ENCODE measurements at regions not wholly inside any gene's neighbourhood (a gene's known extent, or its start where the extent isn't known, plus 50 kb on each side); places are given as distances from the start of the nearest gene placed in this dataset.

GRCh38 chr4:52202251-52202779 is 151.2 kb downstream of the SPATA18 start:
- H3K27ac ChIP-seq: no peak overlapping the region
- no peaks in the 10 kb centered on the region for H3F3A ChIP-seq (ENCODE audit: insufficient read depth, low read depth)
- ChIA-PET CTCF (no interaction called here), POLR2A (ENCODE audit: unreplicated experiment) (no interaction called here)
- H3K9me3 ChIP-seq (ENCODE audit: insufficient read depth, low read depth): no peaks in the 10 kb centered on the region
- no peak overlapping the region for H3K4me2 ChIP-seq
- DNase-seq: no peak
- no TSS peak for BruUV-seq (replicated peaks)
- intact Hi-C loops (cut with micrococcal nuclease; ENCODE audit: unreplicated experiment): no loop called here
- no peaks in the 10 kb centered on the region for H4K20me1 ChIP-seq (ENCODE audit: insufficient read depth)
- H3K9me2 ChIP-seq (ENCODE audit: insufficient read depth): no peaks in the 10 kb centered on the region
- H3K4me3 ChIP-seq: no peak overlapping the region
- H3K27me3 ChIP-seq (ENCODE audit: insufficient read depth, low read depth): no peaks in the 10 kb centered on the region
- H2AFZ ChIP-seq: no peak overlapping the region
- no peaks in the 10 kb centered on the region for H3K36me3 ChIP-seq (ENCODE audit: low read depth)
- TF ChIP-seq EZH2 (IDR thresholded peaks at IDR 0.05; ENCODE audit: low read depth): no peak
- no peak for TF ChIP-seq CTCF (conservative IDR thresholded peaks at IDR 0.05)
- no peaks in the 10 kb centered on the region for H3K79me2 ChIP-seq (ENCODE audit: low read depth)
- no peaks in the 10 kb centered on the region for H3K4me1 ChIP-seq (replicated peaks; ENCODE audit: insufficient read depth)

DNA sequence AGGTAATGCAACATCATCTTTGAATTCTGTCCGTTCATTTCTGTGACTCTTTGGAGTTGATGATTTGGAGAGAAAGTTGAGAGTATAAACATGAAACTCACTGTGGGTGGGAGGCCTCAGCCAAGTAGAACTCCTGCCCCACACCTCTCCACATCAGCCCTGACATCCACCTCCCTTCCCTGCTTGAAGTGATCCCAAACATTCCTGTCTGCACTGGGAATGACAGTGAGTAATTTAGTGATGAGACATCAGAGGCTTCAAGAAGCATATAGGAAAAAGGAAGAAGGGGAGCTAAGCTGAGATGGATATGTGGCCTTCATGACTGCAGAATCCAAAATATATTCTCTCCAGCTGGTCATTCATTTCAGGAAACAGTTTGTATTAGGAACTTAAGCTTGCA is 151.8 kb downstream of the SPATA18 start:
- Histone ChIP-seq H3K36me3 (ENCODE audit: low read depth) (no peaks in the 10 kb centered on the region), H3K4me1 (replicated peaks; ENCODE audit: insufficient read depth) (no peaks in the 10 kb centered on the region), H3K27ac (no peak overlapping the region), H4K20me1 (ENCODE audit: insufficient read depth) (no peaks in the 10 kb centered on the region), H3F3A (ENCODE audit: insufficient read depth, low read depth) (no peaks in the 10 kb centered on the region), H3K4me3 (no peak overlapping the region), H3K4me2 (no peak overlapping the region), H3K9me2 (ENCODE audit: insufficient read depth) (no peaks in the 10 kb centered on the region), H3K27me3 (ENCODE audit: insufficient read depth, low read depth) (no peaks in the 10 kb centered on the region), H3K79me2 (ENCODE audit: low read depth) (no peaks in the 10 kb centered on the region), H3K9me3 (ENCODE audit: insufficient read depth, low read depth) (no peaks in the 10 kb centered on the region), H2AFZ (no peak overlapping the region)
- no peak for DNase-seq
- POLR2A ChIA-PET (ENCODE audit: unreplicated experiment): no interaction called here
- intact Hi-C loops (cut with micrococcal nuclease; ENCODE audit: unreplicated experiment): no loop called here
- no peak for TF ChIP-seq CTCF (conservative IDR thresholded peaks at IDR 0.05)
- no peak for TF ChIP-seq EZH2 (IDR thresholded peaks at IDR 0.05; ENCODE audit: low read depth)
- CTCF ChIA-PET: no interaction called here
- BruUV-seq (replicated peaks): no TSS peak

GRCh38 chr4:52203351-52203750 is 152.2 kb downstream of the SPATA18 start:
- Histone ChIP-seq H3K36me3 (ENCODE audit: low read depth) (no peaks in the 10 kb centered on the region), H3K4me3 (no peak overlapping the region), H3K9me3 (ENCODE audit: insufficient read depth, low read depth) (no peaks in the 10 kb centered on the region), H3K4me1 (replicated peaks; ENCODE audit: insufficient read depth) (no peaks in the 10 kb centered on the region), H3K9me2 (ENCODE audit: insufficient read depth) (no peaks in the 10 kb centered on the region), H3F3A (ENCODE audit: insufficient read depth, low read depth) (no peaks in the 10 kb centered on the region), H4K20me1 (ENCODE audit: insufficient read depth) (no peaks in the 10 kb centered on the region), H3K79me2 (ENCODE audit: low read depth) (no peaks in the 10 kb centered on the region), H3K27ac (no peak overlapping the region), H3K27me3 (ENCODE audit: insufficient read depth, low read depth) (no peaks in the 10 kb centered on the region), H3K4me2 (no peak overlapping the region), H2AFZ (no peak overlapping the region)
- POLR2A ChIA-PET (ENCODE audit: unreplicated experiment): no interaction called here
- TF ChIP-seq EZH2 (IDR thresholded peaks at IDR 0.05; ENCODE audit: low read depth) (no peak), CTCF (conservative IDR thresholded peaks at IDR 0.05) (no peak)
- no TSS peak for BruUV-seq (replicated peaks)
- intact Hi-C loops (cut with micrococcal nuclease; ENCODE audit: unreplicated experiment): no loop called here
- DNase-seq: no peak
- CTCF ChIA-PET: no interaction called here

Measured in PC-9 (cell line).